ENCODE measurements at regions not wholly inside any gene's neighbourhood (a gene's known extent, or its start where the extent isn't known, plus 50 kb on each side); places are given as distances from the start of the nearest gene placed in this dataset.

DNA sequence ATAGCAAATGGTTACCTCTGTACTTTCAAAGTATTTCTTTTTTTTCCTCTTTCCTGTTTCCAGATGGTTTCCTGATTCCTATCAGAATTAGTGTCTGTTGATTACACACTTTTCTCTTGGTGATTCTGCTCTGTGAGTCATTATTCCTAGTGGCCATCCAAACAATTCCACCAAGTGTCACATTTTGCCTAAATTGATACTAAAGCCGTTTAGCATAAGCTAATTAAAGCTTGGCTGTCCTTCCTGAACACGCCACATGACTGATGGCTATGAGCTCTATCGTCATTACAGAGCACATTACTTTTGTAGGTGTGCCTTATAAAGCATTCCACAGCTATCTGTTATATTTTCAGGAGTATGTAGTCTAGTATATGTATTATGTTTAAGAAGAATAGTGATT lies 671.2 kb downstream of the CDH8 start:
- Mint-ChIP-seq H3K4me3 (no peak overlapping the region), H3K27me3 (no peaks in the 10 kb centered on the region), H3K27ac (no peak overlapping the region), H3K4me1 (peaks cover 3% of the 10 kb centered on the region), H3K36me3 (ENCODE audit: low read depth) (no peaks in the 10 kb centered on the region)
- no peaks in the 10 kb centered on the region for H3K9me3 ChIP-seq (ENCODE audit: control insufficient read depth, low read length, poor library complexity, severe bottlenecking)
- ATAC-seq (no peak), DNase-seq (no peak)

- no peaks in the 10 kb centered on the region for H3K9me3 ChIP-seq (ENCODE audit: control insufficient read depth, low read length, poor library complexity, severe bottlenecking)
- no peaks in the 10 kb centered on the region for H3K36me3 Mint-ChIP-seq (ENCODE audit: low read depth)
- no peak overlapping the region for H3K27ac Mint-ChIP-seq
- no peak for DNase-seq
- no peak overlapping the region for H3K4me3 Mint-ChIP-seq
- H3K4me1 Mint-ChIP-seq = no peaks in the 10 kb centered on the region
- H3K27me3 Mint-ChIP-seq = no peaks in the 10 kb centered on the region
- no peak for ATAC-seq
These were observed 673.7 kb downstream of the CDH8 start for GRCh38 chr16:61362585-61362984.

GRCh38 chr16:61344791-61345190 lies 691.4 kb downstream of the CDH8 start:
- DNase-seq = no peak
- no peak for ATAC-seq
- H3K27me3 Mint-ChIP-seq = no peaks in the 10 kb centered on the region
- H3K9me3 ChIP-seq (ENCODE audit: control insufficient read depth, low read length, poor library complexity, severe bottlenecking) = no peaks in the 10 kb centered on the region
- no peaks in the 10 kb centered on the region for H3K36me3 Mint-ChIP-seq (ENCODE audit: low read depth)
- H3K4me3 Mint-ChIP-seq = no peak overlapping the region
- H3K4me1 Mint-ChIP-seq = no peaks in the 10 kb centered on the region
- no peak overlapping the region for H3K27ac Mint-ChIP-seq

- no peak overlapping the region for H3K27ac Mint-ChIP-seq
- DNase-seq = no peak
- H3K36me3 Mint-ChIP-seq (ENCODE audit: low read depth) = no peaks in the 10 kb centered on the region
- no peaks in the 10 kb centered on the region for H3K9me3 ChIP-seq (ENCODE audit: control insufficient read depth, low read length, poor library complexity, severe bottlenecking)
- ATAC-seq = no peak
- no peak overlapping the region for H3K4me3 Mint-ChIP-seq
- no peaks in the 10 kb centered on the region for H3K27me3 Mint-ChIP-seq
- H3K4me1 Mint-ChIP-seq = no peaks in the 10 kb centered on the region
These were observed 703.8 kb downstream of the CDH8 start for GRCh38 chr16:61332461-61332860.

DNA sequence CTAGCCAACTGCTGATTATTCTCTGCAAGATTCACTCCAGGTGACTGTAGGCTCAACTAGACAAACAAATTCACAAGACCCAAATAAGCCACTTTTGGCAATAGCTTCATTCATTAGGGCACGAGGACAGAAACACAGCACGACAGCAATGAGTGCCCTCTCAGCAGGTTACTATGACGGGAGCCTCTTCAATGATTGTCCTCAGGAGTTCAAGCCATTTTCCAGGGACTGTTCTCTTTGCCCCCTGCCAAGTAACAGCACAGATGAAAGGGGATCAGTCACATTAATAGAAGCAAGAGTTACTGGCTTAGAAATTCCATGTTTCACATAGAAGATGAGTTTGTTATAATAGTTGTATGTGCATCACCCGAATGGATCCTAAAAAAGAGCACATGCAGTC lies 712.2 kb downstream of the CDH8 start:
- Mint-ChIP-seq H3K27ac (no peak overlapping the region), H3K4me1 (no peaks in the 10 kb centered on the region), H3K36me3 (ENCODE audit: low read depth) (no peaks in the 10 kb centered on the region), H3K4me3 (no peak overlapping the region), H3K27me3 (no peaks in the 10 kb centered on the region)
- no peaks in the 10 kb centered on the region for H3K9me3 ChIP-seq (ENCODE audit: control insufficient read depth, low read length, poor library complexity, severe bottlenecking)
- DNase-seq = no peak
- no peak for ATAC-seq

DNA sequence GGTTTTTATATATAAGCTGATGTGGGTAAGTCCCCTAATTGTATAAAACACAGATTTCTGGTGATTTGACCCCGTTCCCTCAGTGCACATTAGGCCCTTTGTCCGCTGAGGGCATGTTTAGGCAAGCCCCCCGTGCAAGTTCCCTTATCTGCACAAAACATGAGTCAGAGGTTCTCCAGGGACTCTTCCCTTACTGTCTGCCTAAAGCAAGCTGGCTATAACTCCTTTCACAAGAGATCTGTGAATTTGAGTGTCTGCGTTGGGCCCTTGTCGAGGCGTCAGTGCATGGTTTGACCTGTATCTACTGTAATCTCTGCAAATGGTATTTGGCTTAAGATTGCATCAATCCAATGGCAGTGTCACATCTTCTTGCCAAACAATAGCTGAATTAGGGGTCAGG lies 712.8 kb downstream of the CDH8 start:
- ATAC-seq = no peak
- no peak for DNase-seq
- Mint-ChIP-seq H3K27me3 (no peaks in the 10 kb centered on the region), H3K4me1 (no peaks in the 10 kb centered on the region), H3K4me3 (no peak overlapping the region), H3K27ac (no peak overlapping the region), H3K36me3 (ENCODE audit: low read depth) (no peaks in the 10 kb centered on the region)
- no peaks in the 10 kb centered on the region for H3K9me3 ChIP-seq (ENCODE audit: control insufficient read depth, low read length, poor library complexity, severe bottlenecking)

GRCh38 chr16:61320791-61321190 lies 715.4 kb downstream of the CDH8 start:
- DNase-seq (no peak), ATAC-seq (no peak)
- H3K4me3 Mint-ChIP-seq = no peak overlapping the region
- no peaks in the 10 kb centered on the region for H3K9me3 ChIP-seq (ENCODE audit: control insufficient read depth, low read length, poor library complexity, severe bottlenecking)
- H3K36me3 Mint-ChIP-seq (ENCODE audit: low read depth) = no peaks in the 10 kb centered on the region
- no peak overlapping the region for H3K27ac Mint-ChIP-seq
- no peaks in the 10 kb centered on the region for H3K4me1 Mint-ChIP-seq
- no peaks in the 10 kb centered on the region for H3K27me3 Mint-ChIP-seq

- no peaks in the 10 kb centered on the region for H3K4me1 Mint-ChIP-seq
- ATAC-seq (no peak), DNase-seq (no peak)
- no peak overlapping the region for H3K4me3 Mint-ChIP-seq
- no peaks in the 10 kb centered on the region for H3K9me3 ChIP-seq (ENCODE audit: control insufficient read depth, low read length, poor library complexity, severe bottlenecking)
- H3K27me3 Mint-ChIP-seq = no peaks in the 10 kb centered on the region
- no peak overlapping the region for H3K27ac Mint-ChIP-seq
- H3K36me3 Mint-ChIP-seq (ENCODE audit: low read depth) = no peaks in the 10 kb centered on the region
These were observed 722.3 kb downstream of the CDH8 start for GRCh38 chr16:61313931-61314330.

- H3K27ac Mint-ChIP-seq = no peak overlapping the region
- peaks cover 3% of the 10 kb centered on the region for H3K9me3 ChIP-seq (ENCODE audit: control insufficient read depth, low read length, poor library complexity, severe bottlenecking)
- H3K27me3 Mint-ChIP-seq = no peaks in the 10 kb centered on the region
- DNase-seq = no peak
- H3K36me3 Mint-ChIP-seq (ENCODE audit: low read depth) = no peaks in the 10 kb centered on the region
- H3K4me1 Mint-ChIP-seq = no peaks in the 10 kb centered on the region
- no peak overlapping the region for H3K4me3 Mint-ChIP-seq
- ATAC-seq = no peak
These were observed 726.9 kb downstream of the CDH8 start for GRCh38 chr16:61309386-61309785.

DNA sequence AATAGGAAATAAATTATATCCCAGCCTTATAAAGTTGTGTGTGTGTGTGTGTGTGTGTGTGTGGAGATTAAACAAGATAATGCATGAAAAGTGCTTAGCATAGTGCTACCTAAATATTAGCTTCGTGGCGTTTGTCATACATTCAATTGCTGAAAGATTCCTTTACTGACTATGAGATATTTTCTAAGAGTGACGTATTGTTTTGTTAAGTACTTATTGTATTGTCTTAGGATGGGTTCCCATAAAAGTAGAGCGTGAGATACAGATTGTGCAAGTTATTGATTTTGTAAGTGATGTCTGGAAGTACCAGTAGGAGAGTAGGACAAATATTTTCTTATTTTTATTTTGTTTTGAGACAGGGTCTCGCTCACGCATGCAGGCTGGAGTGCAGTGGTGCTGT lies 730.0 kb downstream of the CDH8 start:
- no peaks in the 10 kb centered on the region for H3K27me3 Mint-ChIP-seq
- H3K27ac Mint-ChIP-seq = no peak overlapping the region

GRCh38 chr16:61296814-61297213 lies 739.4 kb downstream of the CDH8 start:
- no peak for DNase-seq
- no peaks in the 10 kb centered on the region for H3K27me3 Mint-ChIP-seq
- no peaks in the 10 kb centered on the region for H3K36me3 Mint-ChIP-seq (ENCODE audit: low read depth)
- H3K27ac Mint-ChIP-seq = no peak overlapping the region
- ATAC-seq = no peak
- H3K4me3 Mint-ChIP-seq = no peak overlapping the region
- H3K4me1 Mint-ChIP-seq = no peaks in the 10 kb centered on the region
- H3K9me3 ChIP-seq (ENCODE audit: control insufficient read depth, low read length, poor library complexity, severe bottlenecking) = peaks cover 2% of the 10 kb centered on the region

More for the DNA sequence above, 730.0 kb downstream of the CDH8 start:
- DNase-seq (no peak), ATAC-seq (no peak)
- Mint-ChIP-seq H3K4me3 (no peak overlapping the region), H3K36me3 (ENCODE audit: low read depth) (no peaks in the 10 kb centered on the region), H3K4me1 (no peaks in the 10 kb centered on the region)
- peaks cover 3% of the 10 kb centered on the region for H3K9me3 ChIP-seq (ENCODE audit: control insufficient read depth, low read length, poor library complexity, severe bottlenecking)

DNA sequence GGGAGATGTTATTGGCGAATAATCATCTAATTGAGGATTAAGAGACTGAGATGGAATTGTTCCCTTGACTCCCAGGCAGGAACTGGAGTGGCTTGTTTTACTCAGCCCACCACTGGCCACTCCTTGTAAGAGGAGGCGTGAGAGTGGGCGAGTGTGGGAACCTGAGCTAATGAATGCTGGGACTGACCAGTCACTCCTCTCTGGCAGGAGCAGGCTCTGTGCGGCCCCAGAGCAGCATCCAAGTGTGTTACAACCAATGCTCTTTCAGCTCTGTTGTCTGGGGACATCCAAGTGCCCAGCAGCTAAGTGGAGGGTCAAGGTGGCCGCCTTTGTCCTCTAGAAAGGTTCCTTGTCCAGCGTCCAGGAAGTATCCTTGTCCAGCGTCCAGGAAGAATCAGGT lies 739.9 kb downstream of the CDH8 start:
- no peaks in the 10 kb centered on the region for H3K4me1 Mint-ChIP-seq
- H3K9me3 ChIP-seq (ENCODE audit: control insufficient read depth, low read length, poor library complexity, severe bottlenecking) = peaks cover 2% of the 10 kb centered on the region
- no peak overlapping the region for H3K27ac Mint-ChIP-seq
- no peaks in the 10 kb centered on the region for H3K27me3 Mint-ChIP-seq
- no peak overlapping the region for H3K4me3 Mint-ChIP-seq
- H3K36me3 Mint-ChIP-seq (ENCODE audit: low read depth) = no peaks in the 10 kb centered on the region
- ATAC-seq (no peak), DNase-seq (no peak)

GRCh38 chr16:61295311-61295710 lies 740.9 kb downstream of the CDH8 start:
- DNase-seq (no peak), ATAC-seq (no peak)
- Mint-ChIP-seq H3K4me3 (no peak overlapping the region), H3K36me3 (ENCODE audit: low read depth) (no peaks in the 10 kb centered on the region), H3K27ac (no peak overlapping the region), H3K27me3 (no peaks in the 10 kb centered on the region), H3K4me1 (no peaks in the 10 kb centered on the region)
- H3K9me3 ChIP-seq (ENCODE audit: control insufficient read depth, low read length, poor library complexity, severe bottlenecking) = peaks cover 2% of the 10 kb centered on the region

DNA sequence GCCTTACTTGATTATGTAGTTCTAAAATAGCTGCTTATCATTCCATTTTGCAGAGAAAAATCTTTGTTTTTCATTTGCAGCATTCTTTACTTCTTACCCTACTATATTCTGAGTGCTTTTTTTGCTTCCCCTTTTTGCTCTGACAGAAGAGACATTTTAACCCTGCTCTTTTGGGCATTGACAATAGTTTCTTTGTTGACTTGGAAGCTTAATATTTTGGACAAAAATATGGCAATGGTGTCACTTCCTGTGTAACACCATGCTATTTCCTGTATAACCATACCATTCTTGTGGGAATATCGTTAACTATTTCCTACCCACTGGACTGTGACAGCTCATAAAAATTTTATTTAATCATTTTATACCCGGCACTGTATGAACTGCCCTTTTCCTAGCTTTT lies 747.1 kb downstream of the CDH8 start:
- Mint-ChIP-seq H3K4me3 (no peak overlapping the region), H3K36me3 (ENCODE audit: low read depth) (no peaks in the 10 kb centered on the region), H3K27ac (no peak overlapping the region), H3K4me1 (no peaks in the 10 kb centered on the region), H3K27me3 (no peaks in the 10 kb centered on the region)
- no peak for DNase-seq
- ATAC-seq = no peak
- no peaks in the 10 kb centered on the region for H3K9me3 ChIP-seq (ENCODE audit: control insufficient read depth, low read length, poor library complexity, severe bottlenecking)

DNA sequence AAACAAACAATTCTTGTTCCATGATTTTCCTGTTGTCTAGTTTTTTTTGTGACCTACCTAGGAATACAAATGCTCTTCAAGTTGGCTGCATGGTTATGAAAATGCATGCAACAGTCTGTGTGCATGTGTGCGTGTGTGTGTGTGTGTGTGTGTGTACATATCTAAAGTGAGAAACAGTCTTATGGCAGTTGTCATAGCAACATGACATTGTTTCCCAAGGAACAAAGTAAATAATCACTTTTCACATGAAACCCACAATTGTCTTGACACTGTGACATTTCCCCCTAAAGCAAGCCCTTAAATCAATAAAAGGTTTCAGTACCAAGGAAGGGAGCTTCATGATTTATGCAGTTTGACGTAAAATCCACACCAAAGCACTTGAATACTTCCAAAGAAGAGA lies 758.4 kb downstream of the CDH8 start:
- H3K9me3 ChIP-seq (ENCODE audit: control insufficient read depth, low read length, poor library complexity, severe bottlenecking) = no peaks in the 10 kb centered on the region
- Mint-ChIP-seq H3K4me1 (no peaks in the 10 kb centered on the region), H3K27ac (no peak overlapping the region), H3K27me3 (no peaks in the 10 kb centered on the region), H3K4me3 (no peak overlapping the region), H3K36me3 (ENCODE audit: low read depth) (no peaks in the 10 kb centered on the region)
- ATAC-seq (no peak), DNase-seq (no peak)

All from T-helper 17 cell (primary cell).